ENCODE measurements at regions not wholly inside any gene's neighbourhood (a gene's known extent, or its start where the extent isn't known, plus 50 kb on each side); places are given as distances from the start of the nearest gene placed in this dataset.

DNA sequence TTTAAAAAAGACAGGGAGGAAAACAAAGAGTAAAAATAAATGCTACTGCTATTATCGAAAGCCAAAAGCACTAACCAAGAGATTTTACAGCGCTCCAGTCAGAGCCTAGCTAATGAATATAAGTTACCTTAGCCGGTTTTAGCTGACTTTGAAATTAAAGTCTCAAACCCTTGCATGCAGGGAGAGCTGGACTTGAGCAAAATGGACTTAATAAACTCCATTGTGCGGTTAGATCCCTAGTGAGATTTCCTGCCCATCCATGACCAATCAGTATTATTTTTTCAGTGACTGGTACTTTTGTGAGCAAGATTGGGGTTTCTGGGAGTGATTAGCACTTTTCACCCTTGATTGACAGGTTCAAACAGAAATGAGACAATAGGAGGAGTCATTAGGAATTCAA, 333.4 kb upstream of the ADGRL2 start:
- no peak for TF ChIP-seq EZH2phosphoT487 (IDR thresholded peaks at IDR 0.05; ENCODE audit: borderline replicate concordance, low read depth, low read length)
- TF ChIP-seq, protein P1, sequence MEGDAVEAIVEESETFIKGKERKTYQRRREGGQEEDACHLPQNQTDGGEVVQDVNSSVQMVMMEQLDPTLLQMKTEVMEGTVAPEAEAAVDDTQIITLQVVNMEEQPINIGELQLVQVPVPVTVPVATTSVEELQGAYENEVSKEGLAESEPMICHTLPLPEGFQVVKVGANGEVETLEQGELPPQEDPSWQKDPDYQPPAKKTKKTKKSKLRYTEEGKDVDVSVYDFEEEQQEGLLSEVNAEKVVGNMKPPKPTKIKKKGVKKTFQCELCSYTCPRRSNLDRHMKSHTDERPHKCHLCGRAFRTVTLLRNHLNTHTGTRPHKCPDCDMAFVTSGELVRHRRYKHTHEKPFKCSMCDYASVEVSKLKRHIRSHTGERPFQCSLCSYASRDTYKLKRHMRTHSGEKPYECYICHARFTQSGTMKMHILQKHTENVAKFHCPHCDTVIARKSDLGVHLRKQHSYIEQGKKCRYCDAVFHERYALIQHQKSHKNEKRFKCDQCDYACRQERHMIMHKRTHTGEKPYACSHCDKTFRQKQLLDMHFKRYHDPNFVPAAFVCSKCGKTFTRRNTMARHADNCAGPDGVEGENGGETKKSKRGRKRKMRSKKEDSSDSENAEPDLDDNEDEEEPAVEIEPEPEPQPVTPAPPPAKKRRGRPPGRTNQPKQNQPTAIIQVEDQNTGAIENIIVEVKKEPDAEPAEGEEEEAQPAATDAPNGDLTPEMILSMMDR (conservative IDR thresholded peaks at IDR 0.05; ENCODE audit: low read length), result no peak
